ENCODE measurements at regions not wholly inside any gene's neighbourhood (a gene's known extent, or its start where the extent isn't known, plus 50 kb on each side); places are given as distances from the start of the nearest gene placed in this dataset.

DNA sequence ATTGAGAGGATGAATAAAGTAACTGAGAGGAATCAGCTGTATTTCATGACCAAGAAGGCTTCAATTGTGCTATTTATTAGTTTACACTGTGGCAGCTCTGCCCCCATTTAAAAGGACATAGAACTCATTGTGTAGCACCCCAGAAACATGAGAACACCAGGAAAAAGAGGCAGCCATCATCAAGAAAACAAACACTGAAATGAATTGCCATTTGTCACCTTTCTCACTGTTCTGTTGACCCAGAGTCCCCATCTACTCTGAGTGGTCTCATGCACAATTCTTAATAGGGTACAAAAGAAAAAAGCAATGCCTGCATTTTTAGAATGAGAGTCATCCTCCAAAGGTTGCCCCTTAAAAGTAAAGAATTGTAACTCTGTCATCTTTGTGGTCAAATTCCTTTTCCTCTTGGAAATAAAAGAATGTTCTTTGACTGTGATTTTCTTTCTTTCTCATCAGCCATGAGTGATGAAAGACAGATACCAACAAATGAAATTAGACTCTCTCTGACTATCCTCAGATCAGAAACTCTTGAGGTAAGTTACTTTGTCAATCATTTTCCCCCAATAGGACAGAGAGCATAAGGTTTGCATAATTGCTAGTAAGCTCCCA, 1941.9 kb upstream of the PIK3C3 start:
- TF ChIP-seq, protein P1, sequence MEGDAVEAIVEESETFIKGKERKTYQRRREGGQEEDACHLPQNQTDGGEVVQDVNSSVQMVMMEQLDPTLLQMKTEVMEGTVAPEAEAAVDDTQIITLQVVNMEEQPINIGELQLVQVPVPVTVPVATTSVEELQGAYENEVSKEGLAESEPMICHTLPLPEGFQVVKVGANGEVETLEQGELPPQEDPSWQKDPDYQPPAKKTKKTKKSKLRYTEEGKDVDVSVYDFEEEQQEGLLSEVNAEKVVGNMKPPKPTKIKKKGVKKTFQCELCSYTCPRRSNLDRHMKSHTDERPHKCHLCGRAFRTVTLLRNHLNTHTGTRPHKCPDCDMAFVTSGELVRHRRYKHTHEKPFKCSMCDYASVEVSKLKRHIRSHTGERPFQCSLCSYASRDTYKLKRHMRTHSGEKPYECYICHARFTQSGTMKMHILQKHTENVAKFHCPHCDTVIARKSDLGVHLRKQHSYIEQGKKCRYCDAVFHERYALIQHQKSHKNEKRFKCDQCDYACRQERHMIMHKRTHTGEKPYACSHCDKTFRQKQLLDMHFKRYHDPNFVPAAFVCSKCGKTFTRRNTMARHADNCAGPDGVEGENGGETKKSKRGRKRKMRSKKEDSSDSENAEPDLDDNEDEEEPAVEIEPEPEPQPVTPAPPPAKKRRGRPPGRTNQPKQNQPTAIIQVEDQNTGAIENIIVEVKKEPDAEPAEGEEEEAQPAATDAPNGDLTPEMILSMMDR (conservative IDR thresholded peaks at IDR 0.05; ENCODE audit: low read length) = no peak
- no peak for TF ChIP-seq EZH2phosphoT487 (IDR thresholded peaks at IDR 0.05; ENCODE audit: borderline replicate concordance, low read depth, low read length)
